Stromal cell of bone marrow (primary cell): ENCODE measurements at regions not wholly inside any gene's neighbourhood (a gene's known extent, or its start where the extent isn't known, plus 50 kb on each side); places are given as distances from the start of the nearest gene placed in this dataset.

ENCODE experiments used
- DNase-seq: peaks from one replicate; pipeline ENCODE4 v3.0.0-alpha.2; 2012; ENCODE audit warnings: low read depth

GRCh38 chr12:88634008-88634407 is 53.7 kb upstream of the KITLG start:
- no peak for DNase-seq

- DNase-seq, result no peak
These were observed 53.0 kb upstream of the KITLG start for GRCh38 chr12:88633312-88633711.

- no peak for DNase-seq
These were observed 50.3 kb upstream of the KITLG start for GRCh38 chr12:88630561-88630960.
